Occipital lobe (tissue), 1 donor: ENCODE measurements at regions not wholly inside any gene's neighbourhood (a gene's known extent, or its start where the extent isn't known, plus 50 kb on each side); places are given as distances from the start of the nearest gene placed in this dataset.

ENCODE experiments used
- DNase-seq: peaks from one replicate; lab custom pipeline; 2025; lab: John Stamatoyannopoulos, UW

GRCh38 chr12:19572920-19573558 is 133.7 kb downstream of the AEBP2 start:
- DNase-seq, result no peak

GRCh38 chr12:19573866-19574265 is 134.6 kb downstream of the AEBP2 start:
- DNase-seq, result no peak

GRCh38 chr12:19574601-19575000 is 135.3 kb downstream of the AEBP2 start:
- DNase-seq, result no peak

GRCh38 chr12:19575337-19576243 is 136.3 kb downstream of the AEBP2 start:
- no peak for DNase-seq

- no peak for DNase-seq
These were observed 137.4 kb downstream of the AEBP2 start for GRCh38 chr12:19576506-19577280.

GRCh38 chr12:19577281-19577530 is 137.9 kb downstream of the AEBP2 start:
- no peak for DNase-seq

- DNase-seq, result no peak
These were observed 145.4 kb downstream of the AEBP2 start for GRCh38 chr12:19584732-19585131.

- DNase-seq, result no peak
These were observed 149.7 kb downstream of the AEBP2 start for GRCh38 chr12:19588951-19589350.

GRCh38 chr12:19591951-19592350 is 152.7 kb downstream of the AEBP2 start:
- DNase-seq, result no peak

GRCh38 chr12:19596434-19597166 is 157.3 kb downstream of the AEBP2 start:
- no peak for DNase-seq

GRCh38 chr12:19597167-19598026 is 158.1 kb downstream of the AEBP2 start:
- DNase-seq, result no peak

GRCh38 chr12:19605720-19606119 is 166.4 kb downstream of the AEBP2 start:
- no peak for DNase-seq

- no peak for DNase-seq
These were observed 168.7 kb downstream of the AEBP2 start for GRCh38 chr12:19608039-19608438.

GRCh38 chr12:19613051-19613535 is 173.8 kb downstream of the AEBP2 start:
- DNase-seq, result no peak

GRCh38 chr12:19614601-19615383 is 175.5 kb downstream of the AEBP2 start:
- DNase-seq, result no peak

GRCh38 chr12:19615384-19615725 is 176.1 kb downstream of the AEBP2 start:
- DNase-seq, result no peak

- no peak for DNase-seq
These were observed 177.5 kb downstream of the AEBP2 start for GRCh38 chr12:19616781-19617180.

- no peak for DNase-seq
These were observed 180.9 kb downstream of the AEBP2 start for GRCh38 chr12:19620222-19620621.

GRCh38 chr12:19623751-19624399 is 184.6 kb downstream of the AEBP2 start:
- DNase-seq, result no peak
